A673 (cell line): ENCODE measurements at regions not wholly inside any gene's neighbourhood (a gene's known extent, or its start where the extent isn't known, plus 50 kb on each side); places are given as distances from the start of the nearest gene placed in this dataset.

Source experiments
- BruUV-seq: library from RNA; stranded (reverse); fragments of 400-500 nt; replicated peaks from 2 replicates; lab custom pipeline; 2021; lab: Mats Ljungman, UMichigan
- CTCF ChIA-PET: fragments of 300-600 bp; sonication (Branson Sonifier 250); formaldehyde crosslinking; loops from one replicate; lab custom pipeline; 2022; ENCODE audit warnings: antibody characterized with exemption; lab: Charles Lee
- POLR2A ChIA-PET: fragments of 300-600 bp; sonication (Branson Sonifier 250); formaldehyde crosslinking; loops from one replicate; lab custom pipeline; 2022; ENCODE audit warnings: antibody characterized with exemption; ENCODE audit not compliant: low non-redundant PET; lab: Charles Lee
- DNase-seq: peaks from one replicate; pipeline ENCODE4 v3.0.0-alpha.2; 2015; ENCODE audit warnings: low spot score
- H3K27ac ChIP-seq: fragments of 200-600 bp; sonication (generic); 2 replicates; pipeline ENCODE4 v1.5.1; 2016; ENCODE audit warnings: mixed run types, low read depth, mild to moderate bottlenecking, mixed read lengths, antibody characterized with exemption, low read length; ENCODE audit not compliant: poor library complexity, severe bottlenecking
- H3K27me3 ChIP-seq: fragments of 200-600 bp; sonication (generic); replicated peaks from 2 replicates; pipeline ENCODE4 v1.6.1; 2017; ENCODE audit warnings: mixed run types, low read depth, mild to moderate bottlenecking, mixed read lengths, antibody characterized with exemption, low read length; ENCODE audit not compliant: insufficient read depth, poor library complexity
- H3K36me3 ChIP-seq: fragments of 200-600 bp; sonication (generic); 2 replicates; pipeline ENCODE4 v1.6.1; 2016; ENCODE audit warnings: mixed run types, mild to moderate bottlenecking, mixed read lengths, antibody characterized with exemption, low read length; ENCODE audit not compliant: insufficient read depth, poor library complexity, severe bottlenecking
- H3K4me1 ChIP-seq: fragments of 200-600 bp; sonication (generic); 2 replicates; pipeline ENCODE4 v1.6.1; 2017; ENCODE audit warnings: mixed run types, mild to moderate bottlenecking, mixed read lengths, antibody characterized with exemption, low read length; ENCODE audit not compliant: insufficient read depth, poor library complexity, severe bottlenecking
- H3K4me3 ChIP-seq: fragments of 200-600 bp; sonication (generic); 2 replicates; pipeline ENCODE4 v1.5.1; 2016; ENCODE audit warnings: low read depth, mixed run types, mild to moderate bottlenecking, mixed read lengths, low read length; ENCODE audit not compliant: poor library complexity, severe bottlenecking
- H3K9me3 ChIP-seq: fragments of 200-600 bp; sonication (generic); 2 replicates; pipeline ENCODE4 v1.6.1; 2016; ENCODE audit warnings: mixed run types, low read depth, mild to moderate bottlenecking, mixed read lengths, antibody characterized with exemption, low read length; ENCODE audit not compliant: poor library complexity, severe bottlenecking
- CTCF ChIP-seq: fragments of 300-800, 200-600 bp; sonication (generic); conservative IDR thresholded peaks from 2 replicates; pipeline ENCODE4 v1.5.1; 2017; ENCODE audit warnings: low read depth, mild to moderate bottlenecking, antibody characterized with exemption, low read length, moderate library complexity, mixed read lengths
- EZH2 ChIP-seq: fragments of 200-600 bp; sonication (generic); IDR thresholded peaks from 2 replicates; pipeline ENCODE4 v1.6.1; 2017; ENCODE audit warnings: borderline replicate concordance, low read depth, mild to moderate bottlenecking, mixed read lengths, antibody characterized with exemption, low read length; ENCODE audit not compliant: poor library complexity, severe bottlenecking
- intact Hi-C: fragments of 100-400 bp; cut with micrococcal nuclease; formaldehyde crosslinking; loops from one replicate; pipeline ENCODE4 v1.10.0; 2022; ENCODE audit not compliant: unreplicated experiment

- Histone ChIP-seq H3K4me1 (peaks cover 5% of the 10 kb centered on the region), H3K4me3 (no peak overlapping the region), H3K9me3 (no peaks in the 10 kb centered on the region), H3K27ac (no peak overlapping the region), H3K27me3 (no peaks in the 10 kb centered on the region), H3K36me3 (no peaks in the 10 kb centered on the region)
- CTCF ChIA-PET, result no interaction called here
- POLR2A ChIA-PET, result no interaction called here
- intact Hi-C loops, result loop anchor here (10.0 kb wide), 1 partner anchor 1243 kb away; no protein-coding TSS in a partner anchor
- no TSS peak for BruUV-seq
- no peak for TF ChIP-seq EZH2
- TF ChIP-seq CTCF, result no peak
- no peak for DNase-seq
Measured at GRCh38 chr6:45717715-45718114, 297.9 kb downstream of the CLIC5 start.

GRCh38 chr6:45717027-45717426 lies 298.6 kb downstream of the CLIC5 start:
- Histone ChIP-seq H3K27ac (no peak overlapping the region), H3K9me3 (no peaks in the 10 kb centered on the region), H3K4me1 (peaks cover 5% of the 10 kb centered on the region), H3K4me3 (no peak overlapping the region), H3K27me3 (no peaks in the 10 kb centered on the region), H3K36me3 (no peaks in the 10 kb centered on the region)
- CTCF ChIA-PET, result interaction anchor here (1.1 to 1.2 kb wide), 2 partner anchors 195 to 1062 kb away, joined by 3 to 4 read pairs; no protein-coding TSS in a partner anchor
- no peak for DNase-seq
- BruUV-seq, result no TSS peak
- POLR2A ChIA-PET, result no interaction called here
- TF ChIP-seq EZH2 (no peak), CTCF (no peak)
- intact Hi-C loops, result loop anchor here (10.0 kb wide), 1 partner anchor 1242 kb away; no protein-coding TSS in a partner anchor

GRCh38 chr6:45715508-45715803 lies 300.2 kb downstream of the CLIC5 start:
- Histone ChIP-seq H3K9me3 (no peaks in the 10 kb centered on the region), H3K4me3 (no peak overlapping the region), H3K36me3 (no peaks in the 10 kb centered on the region), H3K27me3 (no peaks in the 10 kb centered on the region), H3K4me1 (peaks cover 5% of the 10 kb centered on the region), H3K27ac (no peak overlapping the region)
- POLR2A ChIA-PET, result no interaction called here
- no peak for DNase-seq
- no peak for TF ChIP-seq EZH2
- no peak for TF ChIP-seq CTCF
- no TSS peak for BruUV-seq
- intact Hi-C loops, result loop anchor here (10.0 kb wide), 1 partner anchor 1241 kb away; no protein-coding TSS in a partner anchor
- CTCF ChIA-PET, result no interaction called here
